ENCODE measurements at regions not wholly inside any gene's neighbourhood (a gene's known extent, or its start where the extent isn't known, plus 50 kb on each side); places are given as distances from the start of the nearest gene placed in this dataset.

DNA sequence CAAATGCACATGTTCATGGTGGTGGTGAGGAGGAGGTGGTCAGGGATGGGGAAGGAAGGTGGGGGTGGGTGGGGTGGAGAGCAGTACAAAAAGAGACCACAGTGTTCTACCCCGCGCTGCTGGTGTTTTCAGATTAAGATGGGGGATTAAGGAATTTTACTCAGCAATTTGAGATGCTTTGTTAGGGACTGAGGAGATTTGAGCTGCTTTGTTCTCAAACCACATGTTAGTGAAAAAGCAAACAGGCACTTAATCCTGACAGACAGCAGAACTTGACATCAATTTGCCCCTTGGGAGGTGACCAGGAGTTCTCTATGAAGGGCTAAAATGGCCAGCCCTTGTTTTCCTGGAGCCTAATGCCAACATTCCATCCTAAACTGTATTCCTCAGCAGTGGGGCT is 244.5 kb downstream of the MEIS1 start:
- DNase-seq (ENCODE audit: low spot score) = no peak
- Histone ChIP-seq H3K27ac (no peak overlapping the region), H3K4me3 (no peak overlapping the region)
- TF ChIP-seq, protein P1, sequence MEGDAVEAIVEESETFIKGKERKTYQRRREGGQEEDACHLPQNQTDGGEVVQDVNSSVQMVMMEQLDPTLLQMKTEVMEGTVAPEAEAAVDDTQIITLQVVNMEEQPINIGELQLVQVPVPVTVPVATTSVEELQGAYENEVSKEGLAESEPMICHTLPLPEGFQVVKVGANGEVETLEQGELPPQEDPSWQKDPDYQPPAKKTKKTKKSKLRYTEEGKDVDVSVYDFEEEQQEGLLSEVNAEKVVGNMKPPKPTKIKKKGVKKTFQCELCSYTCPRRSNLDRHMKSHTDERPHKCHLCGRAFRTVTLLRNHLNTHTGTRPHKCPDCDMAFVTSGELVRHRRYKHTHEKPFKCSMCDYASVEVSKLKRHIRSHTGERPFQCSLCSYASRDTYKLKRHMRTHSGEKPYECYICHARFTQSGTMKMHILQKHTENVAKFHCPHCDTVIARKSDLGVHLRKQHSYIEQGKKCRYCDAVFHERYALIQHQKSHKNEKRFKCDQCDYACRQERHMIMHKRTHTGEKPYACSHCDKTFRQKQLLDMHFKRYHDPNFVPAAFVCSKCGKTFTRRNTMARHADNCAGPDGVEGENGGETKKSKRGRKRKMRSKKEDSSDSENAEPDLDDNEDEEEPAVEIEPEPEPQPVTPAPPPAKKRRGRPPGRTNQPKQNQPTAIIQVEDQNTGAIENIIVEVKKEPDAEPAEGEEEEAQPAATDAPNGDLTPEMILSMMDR (IDR thresholded peaks at IDR 0.05) = no peak

DNA sequence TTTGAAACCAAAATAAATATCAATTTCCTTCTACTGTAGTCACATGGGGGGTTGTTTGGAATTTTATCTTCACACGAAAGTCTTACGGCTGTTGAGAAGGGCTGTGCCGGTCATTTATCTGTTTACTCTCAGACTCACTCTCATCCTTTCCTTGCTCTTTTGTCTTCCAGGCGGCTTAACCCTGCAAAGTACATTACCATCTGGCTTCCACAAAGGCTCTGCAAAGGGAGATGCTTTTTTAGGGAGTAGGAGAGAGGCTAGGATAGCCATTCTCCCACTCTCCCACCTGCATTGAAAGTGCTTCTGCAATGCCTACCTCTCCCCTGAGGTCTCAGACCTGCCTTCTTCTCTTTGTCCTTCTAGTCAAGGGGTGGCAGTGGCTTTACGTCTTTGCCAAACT is 247.6 kb downstream of the MEIS1 start:
- TF ChIP-seq, protein P1 (IDR thresholded peaks at IDR 0.05) = no peak
- DNase-seq (ENCODE audit: low spot score) = no peak
- Histone ChIP-seq H3K4me3 (no peak overlapping the region), H3K27ac (no peak overlapping the region)

DNA sequence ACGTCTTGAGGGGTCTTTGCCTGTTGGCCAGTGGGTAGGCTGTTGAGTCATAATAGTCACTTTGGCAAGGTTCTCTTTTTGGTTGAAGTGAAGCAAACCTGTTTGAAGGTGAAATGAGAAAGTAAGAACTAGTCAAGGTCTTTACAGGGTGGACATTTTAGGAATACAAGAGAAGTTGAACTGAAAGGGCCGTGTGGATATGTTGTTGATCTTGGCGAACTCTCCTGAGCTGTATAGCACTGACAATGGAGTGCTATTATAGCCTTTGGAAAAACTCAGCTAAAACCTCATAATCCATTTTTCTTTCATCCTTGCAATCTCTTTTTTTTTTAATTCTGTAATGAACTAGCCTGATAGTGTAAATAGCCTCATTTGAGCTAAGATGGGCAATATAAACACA is 248.1 kb downstream of the MEIS1 start:
- Histone ChIP-seq H3K4me3 (no peak overlapping the region), H3K27ac (no peak overlapping the region)
- TF ChIP-seq, protein P1 (IDR thresholded peaks at IDR 0.05) = no peak
- no peak for DNase-seq (ENCODE audit: low spot score)

DNA sequence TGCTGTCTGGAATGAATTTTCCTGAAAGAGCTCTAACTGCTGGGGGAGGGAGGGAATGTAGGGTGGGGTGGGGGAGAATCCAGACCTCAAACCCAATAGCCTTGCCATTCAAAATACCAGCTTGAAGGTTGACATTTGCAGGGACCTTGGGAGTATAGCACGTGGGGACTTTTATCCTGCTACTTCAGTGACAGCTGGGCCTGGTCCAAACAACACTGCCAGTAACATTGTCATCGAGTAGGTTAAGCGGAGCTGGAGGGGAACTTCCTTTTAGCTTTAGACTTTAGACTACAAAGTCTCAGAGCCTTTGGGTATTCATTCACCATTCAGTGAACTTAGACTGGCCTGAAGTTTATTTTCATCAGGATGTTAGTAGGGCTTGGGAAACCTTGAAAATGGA is 248.7 kb downstream of the MEIS1 start:
- no peak overlapping the region for H3K27ac ChIP-seq
- TF ChIP-seq, protein P1 (IDR thresholded peaks at IDR 0.05) = no peak
- H3K4me3 ChIP-seq = no peak overlapping the region
- no peak for DNase-seq (ENCODE audit: low spot score)

DNA sequence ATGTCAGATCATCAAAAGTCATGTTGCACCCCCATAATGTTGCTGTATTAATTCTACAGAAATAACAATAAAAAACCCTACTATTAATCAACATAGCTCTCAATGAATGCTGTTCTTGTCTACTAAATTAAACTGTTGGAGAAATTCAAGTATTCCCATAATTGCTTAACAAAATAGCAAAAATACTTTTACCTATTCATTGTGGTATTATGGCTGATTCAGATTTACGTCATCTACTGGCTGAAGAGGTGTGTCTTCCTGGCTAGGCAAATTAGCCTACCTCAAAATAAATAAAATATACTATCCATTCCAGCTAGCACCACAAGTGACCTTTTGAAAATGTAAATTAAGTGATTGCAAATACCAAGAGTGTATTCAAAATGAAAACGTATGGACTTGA is 249.4 kb downstream of the MEIS1 start:
- Histone ChIP-seq H3K27ac (no peak overlapping the region), H3K4me3 (no peak overlapping the region)
- TF ChIP-seq, protein P1 (IDR thresholded peaks at IDR 0.05) = no peak
- no peak for DNase-seq (ENCODE audit: low spot score)

DNA sequence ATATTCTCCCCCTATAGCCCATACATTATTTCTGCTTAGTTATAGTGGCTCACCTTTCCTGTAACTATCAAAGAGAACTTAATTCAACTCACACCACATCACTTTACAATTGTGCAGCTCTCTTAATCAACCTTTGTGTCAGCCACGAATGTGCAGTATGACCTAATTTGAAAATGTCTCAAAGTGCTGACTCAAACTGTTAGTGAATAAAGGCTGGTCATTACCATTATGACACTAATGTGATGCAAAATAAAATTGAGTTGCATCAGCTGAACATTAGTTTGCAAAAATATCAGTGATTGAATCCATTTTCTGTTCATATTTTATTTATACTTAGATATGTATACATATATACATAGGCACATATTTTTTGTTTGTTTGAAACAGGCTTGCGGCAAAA is 251.8 kb downstream of the MEIS1 start:
- H3K4me3 ChIP-seq = no peak overlapping the region
- DNase-seq (ENCODE audit: low spot score) = no peak
- TF ChIP-seq, protein P1 (IDR thresholded peaks at IDR 0.05) = no peak
- H3K27ac ChIP-seq = no peak overlapping the region

DNA sequence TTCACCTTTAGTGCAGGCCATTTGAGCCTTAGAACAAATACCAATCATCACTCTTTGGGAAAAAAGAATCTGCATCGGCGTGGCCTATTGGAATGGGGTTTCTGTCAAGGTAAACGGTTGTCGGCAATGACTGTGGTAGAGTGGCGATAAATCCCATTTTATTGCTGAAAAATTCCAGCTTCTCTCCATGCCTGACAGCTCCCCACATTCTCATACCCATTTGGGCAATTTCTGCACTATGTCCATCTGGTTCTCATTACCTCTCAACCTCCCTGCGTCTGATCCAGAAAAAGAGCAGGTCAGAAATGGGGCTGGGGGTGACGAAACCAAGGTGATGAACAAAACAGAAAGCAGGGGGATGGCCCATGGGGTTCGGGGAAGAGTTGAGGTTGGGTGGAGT is 254.0 kb downstream of the MEIS1 start:
- DNase-seq (ENCODE audit: low spot score) = no peak
- TF ChIP-seq, protein P1 (IDR thresholded peaks at IDR 0.05) = no peak
- no peak overlapping the region for H3K27ac ChIP-seq

More for the DNA sequence above, 254.0 kb downstream of the MEIS1 start:
- no peak overlapping the region for H3K4me3 ChIP-seq

All from coronary artery (tissue), 2 donors.